Osteoblast (primary cell): ENCODE measurements at regions not wholly inside any gene's neighbourhood (a gene's known extent, or its start where the extent isn't known, plus 50 kb on each side); places are given as distances from the start of the nearest gene placed in this dataset.

Experiments used
- DNase-seq: peaks from one replicate; pipeline ENCODE4 v3.0.0; 2011; ENCODE audit warnings: low spot score, mixed read lengths; ENCODE audit not compliant: insufficient read length; ENCODE audit errors: missing footprints
- H2AFZ ChIP-seq: 2 replicates; pipeline ENCODE4 v1.6.0; 2011; ENCODE audit warnings: mild to moderate bottlenecking, low read length
- H3K27ac ChIP-seq: 2 replicates; pipeline ENCODE4 v1.5.1; 2011; ENCODE audit warnings: mild to moderate bottlenecking, low read depth, low read length, moderate library complexity
- H3K27me3 ChIP-seq: 2 replicates; pipeline ENCODE4 v1.6.0; 2012; ENCODE audit warnings: mild to moderate bottlenecking, control low read depth, inconsistent platforms, low read length, moderate library complexity; ENCODE audit not compliant: insufficient read depth
- H3K36me3 ChIP-seq: 2 replicates; pipeline ENCODE4 v1.5.1; 2011; ENCODE audit warnings: mild to moderate bottlenecking, low read length, control low read depth, moderate library complexity; ENCODE audit not compliant: insufficient read depth
- H3K4me1 ChIP-seq: 2 replicates; pipeline ENCODE4 v1.5.1; 2011; ENCODE audit warnings: mild to moderate bottlenecking, low read length, control low read depth, moderate library complexity; ENCODE audit not compliant: insufficient read depth
- H3K4me2 ChIP-seq: 2 replicates; pipeline ENCODE4 v1.6.0; 2011; ENCODE audit warnings: mild to moderate bottlenecking, low read length; ENCODE audit not compliant: insufficient read depth
- H3K4me3 ChIP-seq: fragments of 200-600 bp; sonication (generic); 3 replicates; pipeline ENCODE4 v1.5.1; 2012; ENCODE audit warnings: mild to moderate bottlenecking, low read length, inconsistent platforms; ENCODE audit not compliant: insufficient read depth
- H3K79me2 ChIP-seq: 2 replicates; pipeline ENCODE4 v1.6.0; 2012; ENCODE audit warnings: mild to moderate bottlenecking, low read length, control low read depth, inconsistent platforms; ENCODE audit not compliant: insufficient read depth
- H3K9me3 ChIP-seq: 2 replicates; pipeline ENCODE4 v1.5.1; 2011; ENCODE audit warnings: low read depth, low read length, control low read depth
- H4K20me1 ChIP-seq: 2 replicates; pipeline ENCODE4 v1.6.0; 2012; ENCODE audit warnings: mild to moderate bottlenecking, low read length, control low read depth; ENCODE audit not compliant: insufficient read depth
- CTCF ChIP-seq: IDR thresholded peaks from 2 replicates; pipeline ENCODE4 v1.5.1; 2011; ENCODE audit warnings: mild to moderate bottlenecking, low read depth, low read length, moderate library complexity; ENCODE audit errors: extremely low read depth

- Histone ChIP-seq H3K9me3 (no peaks in the 10 kb centered on the region), H3K4me3 (no peak overlapping the region), H3K4me1 (peaks cover 8% of the 10 kb centered on the region), H3K79me2 (no peaks in the 10 kb centered on the region), H2AFZ (no peak overlapping the region), H3K27me3 (no peaks in the 10 kb centered on the region), H4K20me1 (no peaks in the 10 kb centered on the region), H3K4me2 (no peak overlapping the region), H3K27ac (no peak overlapping the region), H3K36me3 (no peaks in the 10 kb centered on the region)
- no peak for DNase-seq
- TF ChIP-seq CTCF: no peak
Observed at GRCh38 chr6:109261811-109262210, 120.5 kb downstream of the CD164 start.

GRCh38 chr6:109260701-109261100 is 121.6 kb downstream of the CD164 start:
- Histone ChIP-seq H3K4me3 (no peak overlapping the region), H2AFZ (peak overlapping the region; percentile 77), H4K20me1 (no peaks in the 10 kb centered on the region), H3K27ac (peak overlapping the region; percentile 54), H3K9me3 (no peaks in the 10 kb centered on the region), H3K27me3 (no peaks in the 10 kb centered on the region), H3K79me2 (no peaks in the 10 kb centered on the region), H3K4me1 (peaks cover 8% of the 10 kb centered on the region), H3K36me3 (no peaks in the 10 kb centered on the region), H3K4me2 (peak overlapping the region; percentile 22)
- DNase-seq: no peak
- TF ChIP-seq CTCF: no peak

GRCh38 chr6:109260126-109260525 is 122.1 kb downstream of the CD164 start:
- Histone ChIP-seq H4K20me1 (no peaks in the 10 kb centered on the region), H3K9me3 (no peaks in the 10 kb centered on the region), H3K79me2 (no peaks in the 10 kb centered on the region), H3K4me2 (peak overlapping the region; percentile 22), H3K27me3 (no peaks in the 10 kb centered on the region), H3K4me3 (no peak overlapping the region), H3K27ac (peak overlapping the region; percentile 54), H2AFZ (no peak overlapping the region), H3K4me1 (peaks cover 8% of the 10 kb centered on the region), H3K36me3 (no peaks in the 10 kb centered on the region)
- DNase-seq: peak; percentile 80
- no peak for TF ChIP-seq CTCF

GRCh38 chr6:109258129-109258528 is 124.1 kb downstream of the CD164 start:
- Histone ChIP-seq H3K27ac (no peak overlapping the region), H4K20me1 (no peaks in the 10 kb centered on the region), H3K9me3 (no peaks in the 10 kb centered on the region), H3K79me2 (no peaks in the 10 kb centered on the region), H3K27me3 (no peaks in the 10 kb centered on the region), H3K4me3 (no peak overlapping the region), H3K4me2 (no peak overlapping the region), H3K36me3 (no peaks in the 10 kb centered on the region), H2AFZ (no peak overlapping the region), H3K4me1 (peaks cover 8% of the 10 kb centered on the region)
- TF ChIP-seq CTCF: no peak
- no peak for DNase-seq
